HCT116 (cell line): ENCODE measurements at regions not wholly inside any gene's neighbourhood (a gene's known extent, or its start where the extent isn't known, plus 50 kb on each side); places are given as distances from the start of the nearest gene placed in this dataset.

ENCODE experiments used
- CEBPB ChIP-seq: IDR thresholded peaks from 2 replicates; pipeline ENCODE4 v1.6.1; 2012; ENCODE audit warnings: low read depth
- ELF1 ChIP-seq: IDR thresholded peaks from 2 replicates; pipeline ENCODE4 v1.6.1; 2012; ENCODE audit warnings: low read depth, borderline replicate concordance
- POLR2AphosphoS5 ChIP-seq: IDR thresholded peaks from 2 replicates; pipeline ENCODE4 v1.6.1; 2011; ENCODE audit warnings: mild to moderate bottlenecking, low read depth, low read length, moderate library complexity
- TF ChIP-seq, protein P1 (sequence below), 3 experiments: fragments of 200-600 bp in 1 of 3; sonication (generic) in 1 of 3; IDR thresholded peaks in 2 of 3; conservative IDR thresholded peaks in 1 of 3; 2 replicates each; pipeline ENCODE4 v1.5.1; 2012 to 2017; ENCODE audit warnings: low read depth in 2 of 3, low read length in 2 of 3, antibody characterized with exemption in 1 of 3, borderline replicate concordance in 1 of 3, control low read depth in 1 of 3, mild to moderate bottlenecking in 1 of 3, mixed read lengths in 1 of 3, mixed run types in 1 of 3, moderate library complexity in 1 of 3; ENCODE audit not compliant: insufficient read depth in 1 of 3

DNA sequence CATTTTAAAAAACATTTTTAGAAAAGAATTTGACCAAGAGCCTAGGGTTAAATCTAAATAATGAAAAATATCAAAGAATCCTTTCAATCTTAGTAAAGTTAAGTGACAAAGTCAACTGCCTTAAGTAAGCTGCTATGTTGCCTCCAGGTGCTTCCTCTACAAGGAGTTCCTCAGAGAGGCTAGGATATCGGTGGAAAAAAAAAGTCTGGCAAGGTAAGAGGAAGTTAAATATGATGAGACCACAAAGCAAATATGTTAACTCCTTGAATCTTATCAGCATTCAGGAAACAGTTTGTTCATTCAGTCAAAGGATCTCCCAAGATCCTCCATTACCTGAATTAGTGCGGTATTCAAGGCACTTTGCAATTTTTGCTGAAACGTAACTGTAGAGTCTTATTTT lies 563.5 kb downstream of the PTPRC start:
- TF ChIP-seq, protein P1, sequence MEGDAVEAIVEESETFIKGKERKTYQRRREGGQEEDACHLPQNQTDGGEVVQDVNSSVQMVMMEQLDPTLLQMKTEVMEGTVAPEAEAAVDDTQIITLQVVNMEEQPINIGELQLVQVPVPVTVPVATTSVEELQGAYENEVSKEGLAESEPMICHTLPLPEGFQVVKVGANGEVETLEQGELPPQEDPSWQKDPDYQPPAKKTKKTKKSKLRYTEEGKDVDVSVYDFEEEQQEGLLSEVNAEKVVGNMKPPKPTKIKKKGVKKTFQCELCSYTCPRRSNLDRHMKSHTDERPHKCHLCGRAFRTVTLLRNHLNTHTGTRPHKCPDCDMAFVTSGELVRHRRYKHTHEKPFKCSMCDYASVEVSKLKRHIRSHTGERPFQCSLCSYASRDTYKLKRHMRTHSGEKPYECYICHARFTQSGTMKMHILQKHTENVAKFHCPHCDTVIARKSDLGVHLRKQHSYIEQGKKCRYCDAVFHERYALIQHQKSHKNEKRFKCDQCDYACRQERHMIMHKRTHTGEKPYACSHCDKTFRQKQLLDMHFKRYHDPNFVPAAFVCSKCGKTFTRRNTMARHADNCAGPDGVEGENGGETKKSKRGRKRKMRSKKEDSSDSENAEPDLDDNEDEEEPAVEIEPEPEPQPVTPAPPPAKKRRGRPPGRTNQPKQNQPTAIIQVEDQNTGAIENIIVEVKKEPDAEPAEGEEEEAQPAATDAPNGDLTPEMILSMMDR (IDR thresholded peaks at IDR 0.05 in 2 of 3, conservative IDR thresholded peaks at IDR 0.05 in 1 of 3; ENCODE audit: borderline replicate concordance in 1 of 3, insufficient read depth in 1 of 3, low read depth in 2 of 3, low read length in 2 of 3): no peak
- TF ChIP-seq POLR2AphosphoS5 (no peak), ELF1 (no peak), CEBPB (no peak)
